Right hindlimb (tissue), 1 donor: ENCODE measurements at regions not wholly inside any gene's neighbourhood (a gene's known extent, or its start where the extent isn't known, plus 50 kb on each side); places are given as distances from the start of the nearest gene placed in this dataset.
"Not testable (repeated sequence)": the region's sequence is repeated elsewhere in the genome, so short reads cannot be mapped to it uniquely, and the experiment has no call there.

Experiments
- DNase-seq: peaks from one replicate; pipeline ENCODE4 v3.0.0-alpha.2; 2018

- DNase-seq = not testable (repeated sequence)
Observed at GRCh38 chr15:24202297-24202696, 473.3 kb upstream of the NPAP1 start.

- DNase-seq = not testable (repeated sequence)
Observed at GRCh38 chr15:24211742-24212476, 463.7 kb upstream of the NPAP1 start.

GRCh38 chr15:24223739-24224138 lies 451.8 kb upstream of the NPAP1 start:
- no peak for DNase-seq

DNA sequence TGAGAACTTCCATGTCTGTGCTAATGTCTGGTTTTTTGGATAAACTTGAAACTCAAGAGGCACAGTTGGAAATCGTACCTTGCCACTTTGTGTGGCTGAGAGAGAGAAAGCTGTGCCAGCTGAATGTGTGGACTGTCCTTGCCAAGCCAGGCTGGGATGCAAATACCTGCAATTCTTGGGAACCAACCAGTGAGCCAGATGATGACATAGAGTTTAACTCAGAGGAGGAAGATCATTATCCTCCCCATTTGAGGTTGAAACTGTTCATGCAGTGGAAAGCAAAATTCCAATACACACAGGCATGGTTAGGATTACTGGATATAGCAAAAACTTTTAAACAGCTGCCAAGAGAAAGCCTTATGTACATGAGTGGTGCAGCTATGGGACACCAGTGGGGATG lies 451.4 kb upstream of the NPAP1 start:
- no peak for DNase-seq

GRCh38 chr15:24228922-24229321 lies 446.7 kb upstream of the NPAP1 start:
- not testable (repeated sequence) for DNase-seq

- DNase-seq = not testable (repeated sequence)
Observed at GRCh38 chr15:24233134-24233533, 442.4 kb upstream of the NPAP1 start.

DNA sequence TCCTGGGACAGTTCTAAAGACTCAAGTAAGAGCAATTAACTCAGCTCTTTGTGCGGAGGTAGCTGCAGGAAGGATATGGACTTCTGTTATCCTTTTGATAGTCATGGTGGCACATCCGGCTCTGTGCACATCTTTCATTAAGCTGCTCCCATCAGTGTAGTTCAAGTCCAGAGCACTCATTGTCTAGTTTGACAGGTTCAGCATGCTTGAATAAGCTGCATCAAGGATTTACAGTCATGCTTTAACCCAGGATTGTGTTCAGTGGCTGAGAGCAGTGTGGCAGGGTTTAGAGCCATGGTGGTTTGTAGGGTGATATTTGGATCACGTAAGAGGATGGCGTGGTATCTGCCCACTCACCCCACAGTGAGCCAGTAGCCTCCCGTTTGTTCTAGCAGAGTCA lies 435.0 kb upstream of the NPAP1 start:
- DNase-seq = not testable (repeated sequence)

GRCh38 chr15:24259106-24259505 lies 416.5 kb upstream of the NPAP1 start:
- DNase-seq = not testable (repeated sequence)

DNA sequence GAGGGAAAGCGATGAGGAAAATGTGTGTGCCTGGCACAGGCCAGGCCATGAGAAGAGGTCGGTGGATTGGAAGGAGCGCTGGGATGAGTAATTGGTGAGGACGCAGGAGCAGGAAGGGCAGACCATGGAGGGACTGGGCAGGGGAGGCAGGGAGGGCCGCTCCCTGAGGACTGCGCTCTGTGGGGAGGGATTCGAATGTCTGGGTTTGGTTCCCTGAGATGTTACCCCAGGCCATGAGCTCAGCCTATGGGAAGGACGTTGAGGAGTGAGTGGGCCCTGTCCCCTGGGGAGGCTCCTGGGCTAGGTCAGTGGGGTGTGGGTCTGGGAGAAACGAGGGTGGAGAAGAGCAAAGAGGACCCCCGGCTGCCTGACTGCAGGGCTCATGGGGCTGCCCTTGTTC lies 415.2 kb upstream of the NPAP1 start:
- DNase-seq = not testable (repeated sequence)

DNA sequence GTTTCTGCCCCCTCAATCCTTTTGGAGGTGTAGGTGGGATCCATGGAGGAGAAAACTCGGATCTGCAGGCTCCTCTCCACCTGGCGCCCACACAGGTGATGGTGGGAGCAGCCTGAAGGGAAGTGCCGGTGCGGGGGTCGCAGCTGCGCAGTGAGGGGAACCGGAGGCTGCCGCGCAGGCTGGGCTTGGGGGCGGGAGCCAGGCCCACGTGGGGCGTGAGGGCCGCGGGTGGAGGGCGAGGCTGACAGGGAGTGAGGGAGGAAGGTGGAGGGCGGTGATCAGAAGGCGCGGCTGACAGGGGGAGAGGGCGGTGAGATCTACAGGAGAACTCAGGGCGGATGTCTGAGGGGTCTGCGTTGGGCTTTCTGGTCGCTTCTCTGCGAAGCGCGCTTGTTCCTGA lies 414.7 kb upstream of the NPAP1 start:
- DNase-seq = not testable (repeated sequence)

DNA sequence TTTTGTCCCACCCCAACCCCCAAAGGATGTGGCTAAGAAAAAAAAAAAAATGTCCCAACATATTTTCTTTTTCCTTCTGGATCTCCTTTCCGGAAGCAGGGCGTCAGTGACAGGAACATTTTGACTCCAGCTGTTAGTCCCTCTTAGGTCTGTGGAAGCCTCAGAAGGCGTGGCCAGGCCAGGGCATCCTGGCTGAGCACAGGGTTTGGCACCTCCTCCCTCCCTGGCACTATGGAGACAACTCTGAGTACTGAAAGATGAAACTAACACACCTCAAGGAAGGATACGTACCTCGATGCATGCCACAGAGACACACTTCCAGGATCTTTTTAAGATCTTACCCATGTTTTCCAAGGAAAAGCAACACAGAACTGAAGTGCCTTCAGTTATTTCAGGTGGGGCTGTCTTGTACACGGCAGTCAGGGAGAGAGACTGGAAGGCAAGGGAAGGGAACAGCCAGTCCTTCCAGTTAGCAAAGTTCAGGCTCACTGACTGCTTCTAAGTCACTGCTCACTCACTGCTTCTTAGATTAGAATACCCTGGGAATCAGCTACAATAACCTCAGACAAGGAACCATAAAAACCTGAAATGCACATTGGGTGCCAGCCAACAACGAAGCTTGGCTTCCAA lies 406.9 kb upstream of the NPAP1 start:
- DNase-seq = not testable (repeated sequence)

DNA sequence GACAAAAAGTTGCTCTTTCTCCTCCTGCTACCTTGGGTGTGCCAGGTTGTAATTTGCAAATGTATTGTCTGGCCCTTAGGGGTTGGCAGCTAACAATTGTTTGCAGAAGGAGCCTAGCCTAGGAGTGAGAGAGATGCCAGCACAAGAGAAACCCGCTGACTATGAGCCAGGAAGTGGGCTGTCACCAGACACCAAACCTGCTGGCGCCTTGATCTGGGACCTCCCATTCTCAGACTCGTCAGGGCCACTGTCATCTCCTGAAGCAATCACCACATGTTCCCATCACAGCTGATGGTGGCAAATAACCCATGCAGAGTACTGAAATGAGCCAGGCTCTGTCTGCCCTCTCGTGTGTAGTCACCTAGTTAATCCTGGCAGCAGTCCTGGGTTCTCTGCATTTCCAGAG lies 406.4 kb upstream of the NPAP1 start:
- DNase-seq = no peak

GRCh38 chr15:24269923-24270322 lies 405.7 kb upstream of the NPAP1 start:
- no peak for DNase-seq

- not testable (repeated sequence) for DNase-seq
Observed at GRCh38 chr15:24271496-24272244, 403.9 kb upstream of the NPAP1 start.

GRCh38 chr15:24292837-24293236 lies 382.7 kb upstream of the NPAP1 start:
- no peak for DNase-seq

GRCh38 chr15:24300804-24301368 lies 374.7 kb upstream of the NPAP1 start:
- DNase-seq = not testable (repeated sequence)

- not testable (repeated sequence) for DNase-seq
Observed at GRCh38 chr15:24301999-24302398, 373.6 kb upstream of the NPAP1 start.

DNA sequence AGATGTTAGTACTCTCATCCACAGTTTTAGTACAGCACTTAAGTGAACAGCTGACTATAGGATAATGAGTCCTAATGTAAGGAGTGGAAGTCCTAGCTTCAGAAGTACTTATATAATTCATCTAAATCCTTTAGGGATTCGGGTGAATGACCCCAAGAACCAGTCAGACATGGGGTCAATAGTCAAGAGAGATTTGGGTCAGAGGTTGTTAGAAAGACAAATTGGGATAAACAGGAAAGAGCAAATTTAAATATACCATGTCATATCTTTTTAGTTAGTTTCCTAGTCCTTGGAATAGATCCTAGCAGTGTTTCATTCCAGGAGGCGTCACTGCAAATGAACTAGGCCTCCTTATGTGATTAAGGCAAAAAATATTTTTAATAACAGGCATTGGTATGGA lies 370.8 kb upstream of the NPAP1 start:
- DNase-seq = not testable (repeated sequence)

DNA sequence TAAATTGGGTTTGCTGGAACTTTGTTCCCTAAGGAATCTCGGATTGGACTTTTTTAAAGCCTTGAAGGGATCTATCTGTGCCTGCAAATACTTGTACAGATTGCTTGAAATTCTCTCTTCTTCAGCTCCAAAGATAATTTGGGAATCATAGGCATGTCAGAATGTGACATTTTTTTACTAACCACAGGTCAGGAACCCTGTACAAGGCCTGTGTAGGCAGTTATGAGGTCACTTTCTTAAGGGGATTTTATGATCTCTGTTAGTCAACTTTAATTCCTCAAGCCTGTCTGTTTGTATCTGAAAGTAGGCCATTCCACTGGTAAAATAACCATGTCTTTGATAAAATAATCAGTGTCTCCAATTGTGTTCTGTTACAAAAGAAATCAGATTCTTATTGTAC lies 369.9 kb upstream of the NPAP1 start:
- not testable (repeated sequence) for DNase-seq

- not testable (repeated sequence) for DNase-seq
Observed at GRCh38 chr15:24309700-24310099, 365.9 kb upstream of the NPAP1 start.

- not testable (repeated sequence) for DNase-seq
Observed at GRCh38 chr15:24311692-24312091, 363.9 kb upstream of the NPAP1 start.

- DNase-seq = not testable (repeated sequence)
Observed at GRCh38 chr15:24316326-24316725, 359.2 kb upstream of the NPAP1 start.

- no peak for DNase-seq
Observed at GRCh38 chr15:24318981-24319380, 356.6 kb upstream of the NPAP1 start.
